SH-SY5Y (cell line): ENCODE measurements at regions not wholly inside any gene's neighbourhood (a gene's known extent, or its start where the extent isn't known, plus 50 kb on each side); places are given as distances from the start of the nearest gene placed in this dataset.

Experiments used
- GATA2 ChIP-seq: IDR thresholded peaks from 2 replicates; pipeline ENCODE4 v1.6.1; 2011; ENCODE audit warnings: mild to moderate bottlenecking, low read depth, low read length
- GATA3 ChIP-seq: IDR thresholded peaks from 2 replicates; pipeline ENCODE4 v1.6.1; 2011; ENCODE audit warnings: low read depth, mild to moderate bottlenecking, low read length, moderate library complexity

GRCh38 chr3:72332689-72333088 lies 515.6 kb downstream of the SHQ1 start:
- no peak for TF ChIP-seq GATA2
- no peak for TF ChIP-seq GATA3
